ENCODE measurements at regions not wholly inside any gene's neighbourhood (a gene's known extent, or its start where the extent isn't known, plus 50 kb on each side); places are given as distances from the start of the nearest gene placed in this dataset.
"Not testable (repeated sequence)": the region's sequence is repeated elsewhere in the genome, so short reads cannot be mapped to it uniquely, and the experiment has no call there.

- DNase-seq: no peak
These were observed 51.0 kb downstream of the POU3F3 start for GRCh38 chr2:104904889-104905288.

DNA sequence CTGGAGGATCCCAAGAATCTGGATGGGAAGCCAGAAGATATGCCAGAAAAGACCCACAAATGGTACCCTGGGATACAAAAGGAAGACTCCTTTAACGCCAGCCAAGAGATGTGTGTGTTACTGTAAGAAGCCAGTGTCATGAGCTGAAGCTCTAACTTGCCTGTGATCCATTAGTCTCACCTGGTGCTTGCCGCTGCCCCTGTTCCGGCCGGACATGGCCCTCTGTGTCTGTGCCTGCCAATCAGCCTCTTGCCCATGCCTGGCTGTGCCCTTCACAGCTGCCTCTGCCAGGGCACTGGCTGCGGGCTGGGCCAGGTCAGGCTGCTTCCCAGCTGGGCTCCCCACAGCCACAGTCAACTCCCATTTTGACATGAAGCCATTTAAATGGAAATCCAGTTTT is 55.4 kb downstream of the POU3F3 start:
- DNase-seq: no peak

GRCh38 chr2:104914509-104914908 is 60.6 kb downstream of the POU3F3 start:
- no peak for DNase-seq

DNA sequence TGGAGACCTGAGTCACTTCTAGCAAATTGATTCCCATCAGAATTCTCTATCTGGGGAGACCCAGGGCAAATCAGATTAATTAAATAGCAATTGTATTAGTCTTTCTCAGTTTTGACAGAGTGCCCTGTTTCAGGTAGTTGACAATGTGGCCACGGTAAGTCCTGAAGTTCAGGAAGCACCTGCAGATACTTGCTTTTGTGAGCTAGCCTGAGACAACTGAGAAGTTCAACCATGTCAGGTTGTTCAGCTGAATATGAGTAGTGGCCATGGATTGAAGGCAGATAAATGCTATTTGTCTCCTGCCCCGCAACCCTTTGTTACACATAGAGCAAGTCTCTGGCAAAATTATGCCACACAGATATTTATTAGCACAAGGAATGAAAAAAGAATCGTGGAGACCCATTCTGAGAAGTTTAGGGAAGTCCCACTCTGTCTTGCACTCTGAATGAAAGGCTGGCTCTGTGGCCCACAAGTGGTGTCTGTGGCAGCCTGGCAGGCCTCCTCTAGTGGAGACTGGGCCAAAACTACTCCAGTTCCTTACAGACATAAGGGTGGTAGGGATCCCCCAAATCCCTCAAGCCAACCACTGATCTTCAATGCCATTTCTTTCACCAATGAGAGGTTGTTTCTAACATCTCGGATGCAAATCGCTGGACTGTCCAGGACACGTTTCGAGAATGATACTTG is 61.3 kb downstream of the POU3F3 start:
- DNase-seq: no peak

- DNase-seq: peak; percentile 46
These were observed 65.2 kb downstream of the POU3F3 start for GRCh38 chr2:104919127-104919526.

DNA sequence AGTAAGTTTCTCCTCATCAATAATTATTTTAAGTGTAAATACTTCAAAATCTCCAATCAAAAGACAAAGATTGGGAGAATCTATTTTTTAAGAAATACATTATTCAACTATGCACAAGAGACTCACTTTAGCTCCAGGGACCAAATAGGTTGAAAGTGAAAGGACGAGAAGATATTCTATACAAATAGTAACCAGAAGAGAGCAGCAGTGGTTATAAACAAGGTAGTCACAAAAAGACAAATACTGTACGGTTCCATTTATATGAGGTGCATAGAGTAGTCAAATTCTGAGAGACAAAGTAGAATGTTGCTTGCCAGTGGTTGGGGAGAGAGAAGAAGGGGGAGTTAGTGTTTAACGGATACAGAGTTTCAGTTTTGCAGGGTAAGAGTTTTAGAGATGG is 69.8 kb downstream of the POU3F3 start:
- no peak for DNase-seq

- DNase-seq: no peak
These were observed 75.7 kb downstream of the POU3F3 start for GRCh38 chr2:104929663-104930062.

DNA sequence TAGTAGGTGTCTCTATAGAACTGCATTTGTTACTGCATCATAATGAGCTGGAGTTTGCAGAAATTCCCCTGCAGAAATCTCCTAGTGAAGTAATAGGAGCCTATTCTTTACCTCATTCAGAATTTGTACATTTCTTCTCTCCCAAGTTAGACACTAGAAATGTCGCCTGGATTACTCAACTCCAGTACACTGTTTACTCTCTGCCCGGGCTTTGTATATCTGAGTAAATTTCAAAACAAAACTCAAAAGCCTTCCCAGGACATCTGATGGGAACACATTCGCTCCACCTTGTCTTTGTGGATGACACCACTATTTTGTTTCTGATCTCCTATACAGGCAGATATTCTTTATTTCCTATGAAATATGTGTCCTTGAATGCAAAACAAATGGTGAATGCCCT is 76.8 kb downstream of the POU3F3 start:
- no peak for DNase-seq

DNA sequence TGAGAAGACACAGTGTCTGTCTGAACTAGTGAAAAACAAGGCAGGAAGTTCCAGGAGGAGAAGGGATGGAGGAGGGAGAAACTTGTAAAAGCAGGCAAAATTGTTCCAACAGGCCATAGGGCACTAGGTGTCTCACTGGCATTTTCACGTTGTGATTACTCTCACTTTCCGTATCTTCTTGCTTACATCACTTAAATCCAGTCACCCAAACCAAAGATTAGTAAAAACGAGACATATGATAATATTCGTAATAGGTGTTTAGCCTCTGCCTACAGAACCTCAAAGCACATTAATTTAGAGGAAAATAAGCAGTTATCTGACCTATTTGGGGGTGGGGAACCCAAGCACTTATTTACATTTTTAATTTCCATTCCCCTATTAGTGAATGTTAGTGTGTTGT is 78.3 kb downstream of the POU3F3 start:
- no peak for DNase-seq

DNA sequence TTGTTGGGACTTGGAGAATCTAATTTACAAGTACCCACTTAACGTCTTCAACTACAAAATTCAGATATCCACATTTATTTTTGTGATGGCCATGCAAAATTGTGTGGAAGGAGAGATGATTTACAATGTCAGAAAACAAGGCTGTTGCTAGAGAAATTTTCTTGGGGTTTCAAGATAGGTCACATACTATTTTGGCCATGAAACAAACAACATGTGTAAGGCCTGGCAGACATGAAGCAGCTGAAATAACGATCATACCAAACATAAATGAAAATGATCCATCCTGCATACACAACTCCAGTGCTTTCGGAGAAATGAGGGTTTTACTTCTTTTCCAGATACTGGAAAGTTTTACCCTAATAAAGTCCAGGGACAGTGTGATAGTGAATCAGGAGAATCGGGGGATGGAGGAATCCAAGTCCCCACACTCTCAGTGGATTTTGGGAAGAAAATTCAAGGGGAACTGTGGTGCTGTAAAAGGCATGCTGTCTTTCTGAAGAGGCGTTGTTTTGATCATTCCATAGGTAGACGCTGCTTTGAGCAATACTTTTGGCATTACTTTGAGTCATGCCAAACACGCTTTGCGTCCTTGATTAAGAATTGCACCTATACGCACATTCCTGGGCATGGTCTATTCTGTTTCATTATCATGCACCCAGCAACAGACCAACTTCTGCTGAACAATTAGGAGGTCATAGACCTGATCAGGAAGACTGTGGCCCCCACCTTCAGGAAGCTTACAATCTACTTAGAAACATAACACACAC is 79.4 kb downstream of the POU3F3 start:
- DNase-seq: no peak

GRCh38 chr2:104936527-104936926 is 82.6 kb downstream of the POU3F3 start:
- no peak for DNase-seq

DNA sequence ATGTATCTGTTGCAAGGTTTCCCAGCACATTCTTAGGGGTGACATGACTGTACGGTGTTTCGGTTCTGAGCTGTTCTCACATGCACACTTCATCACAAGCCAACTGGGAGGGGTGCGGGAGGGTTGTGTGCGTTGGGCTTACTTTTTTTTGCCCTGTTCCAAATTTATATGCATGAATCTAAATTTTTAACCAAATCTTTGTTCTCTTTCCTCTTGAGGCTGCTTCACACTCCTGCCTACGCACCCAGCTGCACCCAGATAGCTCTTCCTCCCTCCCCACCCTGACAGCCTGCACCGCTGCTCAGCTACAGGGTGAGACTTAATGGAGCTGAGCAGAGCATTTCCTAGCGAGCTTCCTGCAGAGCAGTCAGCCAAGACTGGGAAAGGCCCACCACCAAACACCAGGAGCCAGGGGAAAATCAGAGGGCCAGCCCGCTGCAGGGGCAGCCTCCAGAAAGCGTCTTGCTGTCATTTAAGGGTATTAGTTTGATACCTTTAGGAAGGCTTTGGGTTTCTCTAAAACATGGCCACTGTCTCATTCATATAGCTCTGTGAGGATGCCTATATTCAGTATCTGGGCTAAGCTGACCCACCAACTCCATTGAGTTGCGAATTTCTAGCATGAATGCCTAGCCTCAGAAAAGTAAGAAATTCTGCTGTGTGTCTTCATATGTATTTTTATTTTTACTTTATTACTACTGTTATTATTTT is 84.5 kb downstream of the POU3F3 start:
- no peak for DNase-seq

GRCh38 chr2:104939570-104940217 is 85.8 kb downstream of the POU3F3 start:
- DNase-seq: no peak

GRCh38 chr2:104944495-104944894 is 90.6 kb downstream of the POU3F3 start:
- DNase-seq: peak; percentile 2

GRCh38 chr2:104945121-104945520 is 91.2 kb downstream of the POU3F3 start:
- DNase-seq: peak; percentile 6

DNA sequence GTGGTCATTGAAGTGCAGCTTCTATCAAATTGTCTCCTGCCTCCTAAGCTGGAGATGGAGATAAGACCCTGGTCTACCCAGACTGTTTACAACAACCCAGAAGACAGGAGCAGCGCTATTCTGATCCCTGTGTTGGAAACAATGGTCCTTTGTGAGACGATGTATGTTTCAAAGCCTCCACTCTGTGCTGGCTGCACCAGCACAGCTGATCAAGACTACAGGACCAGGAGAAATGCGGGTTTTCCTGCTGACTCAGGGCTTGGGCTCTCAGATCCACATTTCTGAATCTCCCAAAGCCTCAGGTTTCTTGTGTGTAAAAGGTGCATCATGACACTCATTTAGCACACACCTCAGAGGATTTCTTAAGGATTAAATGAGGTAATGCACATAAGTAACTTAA is 92.0 kb downstream of the POU3F3 start:
- no peak for DNase-seq

GRCh38 chr2:104947456-104947855 is 90.4 kb upstream of the MRPS9 start:
- not testable (repeated sequence) for DNase-seq

DNA sequence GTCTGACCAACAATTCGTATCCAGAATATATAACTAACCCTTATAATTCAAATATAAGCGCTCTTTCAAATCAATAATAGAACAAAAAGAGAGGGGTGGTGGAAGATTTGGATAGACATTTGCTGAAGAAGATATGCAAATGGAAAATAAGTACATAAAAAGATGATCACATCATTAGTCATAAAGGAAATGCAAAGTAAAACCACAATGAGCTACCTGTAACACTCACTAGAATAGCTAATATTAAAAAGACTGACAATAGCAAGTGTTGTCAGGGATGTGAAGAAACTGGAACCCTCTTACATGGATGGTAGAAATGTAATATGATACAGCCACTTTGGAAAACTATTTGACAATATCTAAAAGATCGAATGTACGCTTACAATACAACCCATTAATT is 84.9 kb upstream of the MRPS9 start:
- DNase-seq: no peak

DNA sequence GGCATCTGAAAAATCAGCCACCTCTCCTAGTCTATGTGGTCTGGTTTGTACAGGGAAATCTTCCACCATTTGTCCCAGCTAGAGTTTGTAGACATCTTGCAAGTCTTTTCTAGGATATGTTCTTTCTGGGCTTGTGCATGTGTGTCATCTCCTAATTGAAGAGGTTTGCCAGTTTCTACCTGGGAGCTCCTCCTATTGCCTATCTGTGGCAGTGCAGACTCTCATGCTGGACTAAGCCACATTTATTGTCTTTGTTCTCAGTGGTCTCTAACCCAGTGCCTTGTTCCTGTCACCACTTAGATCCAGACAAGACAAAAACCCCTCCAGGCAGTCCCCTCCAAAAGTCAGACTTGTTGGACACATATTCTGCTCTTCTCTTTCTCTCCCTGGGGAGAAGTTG is 72.0 kb upstream of the MRPS9 start:
- DNase-seq: no peak

DNA sequence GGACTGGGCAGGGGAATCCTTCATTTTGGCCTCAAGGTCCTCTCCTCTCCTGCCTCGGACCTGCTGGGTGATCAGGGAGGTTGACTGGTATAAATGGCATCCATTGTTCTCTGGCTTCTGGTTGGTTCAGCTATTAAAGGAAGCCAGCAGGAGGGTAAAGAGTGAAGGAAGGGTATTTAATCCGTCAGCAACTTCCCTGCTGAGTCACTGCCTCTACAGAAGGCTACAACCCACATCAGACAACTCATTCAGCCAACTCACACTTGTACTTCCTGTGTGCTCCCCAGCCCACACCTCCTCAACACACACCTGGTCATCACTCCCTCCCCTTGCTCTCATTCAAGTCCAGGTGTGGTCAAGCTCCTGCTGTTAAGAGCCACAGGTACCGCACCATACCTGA is 68.3 kb upstream of the MRPS9 start:
- DNase-seq: peak; percentile 9

DNA sequence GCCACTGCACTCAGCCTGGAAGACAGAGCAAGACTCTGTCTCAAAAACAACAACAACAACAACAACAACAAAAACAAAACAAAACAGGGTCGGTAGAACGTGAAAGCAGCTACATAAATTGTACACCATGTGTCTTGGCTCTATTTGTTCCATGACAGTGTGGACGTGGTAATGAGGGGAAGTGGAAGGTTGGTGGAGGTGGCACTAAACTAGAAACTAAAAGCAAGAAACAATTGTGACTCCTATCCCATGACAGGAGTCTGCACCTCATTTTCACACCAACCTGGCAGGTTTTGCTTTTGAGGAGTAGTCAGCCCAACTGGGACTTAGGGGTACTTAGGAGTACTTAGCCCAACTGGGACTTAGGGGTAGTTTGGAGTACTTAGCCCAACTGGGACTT is 62.5 kb upstream of the MRPS9 start:
- DNase-seq: no peak

DNA sequence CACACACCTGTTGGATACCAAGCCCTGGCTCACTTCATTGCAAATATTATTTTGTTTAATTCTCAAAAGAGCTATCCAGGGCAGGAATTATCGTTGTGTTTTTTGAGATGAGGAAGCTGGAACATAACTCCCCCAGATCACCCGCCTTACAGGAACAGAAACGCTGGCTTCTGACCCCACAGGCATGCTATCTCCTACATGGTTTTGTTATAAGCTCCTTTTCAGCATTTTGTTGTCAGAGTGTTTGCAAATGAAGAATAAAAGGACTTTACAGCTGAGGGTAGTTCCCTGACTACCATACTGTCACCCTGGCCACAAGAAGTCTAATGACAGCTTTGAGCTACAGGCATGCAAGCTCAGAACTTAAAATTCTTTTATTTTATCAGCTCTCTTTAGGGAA is 62.0 kb upstream of the MRPS9 start:
- no peak for DNase-seq

DNA sequence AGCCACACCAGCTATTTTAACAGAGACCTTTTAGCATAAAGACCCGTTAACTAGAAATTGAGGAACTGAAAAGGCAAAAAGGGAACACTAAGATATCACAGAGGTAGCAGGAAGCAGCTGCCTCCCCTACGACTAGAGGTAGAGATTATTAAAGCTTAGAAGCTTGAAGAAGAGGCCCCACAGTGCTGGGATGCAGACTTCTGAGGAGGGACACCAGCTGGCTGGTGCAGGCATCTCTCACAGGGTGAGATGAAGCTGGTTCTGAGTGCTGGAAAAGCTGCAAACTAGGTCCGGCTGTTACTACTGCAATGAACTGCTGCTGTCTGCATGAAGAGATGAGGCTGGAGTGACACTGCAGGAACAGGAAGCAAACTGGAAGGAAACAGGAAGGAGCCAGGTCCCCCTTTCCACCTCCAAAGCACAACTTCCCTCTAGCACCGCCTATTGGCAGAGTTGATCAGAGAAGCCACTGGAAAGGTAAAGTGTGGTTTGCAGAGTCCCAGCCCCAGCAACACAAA is 61.2 kb upstream of the MRPS9 start:
- DNase-seq: no peak

All from DMS153 (cell line).